NCI-H146 treated with DMSO at 0.1 percent for 48 hours (cell line): ENCODE measurements at regions not wholly inside any gene's neighbourhood (a gene's known extent, or its start where the extent isn't known, plus 50 kb on each side); places are given as distances from the start of the nearest gene placed in this dataset.
"Not testable (repeated sequence)": the region's sequence is repeated elsewhere in the genome, so short reads cannot be mapped to it uniquely, and the experiment has no call there.

ENCODE experiments used
- DNase-seq: peaks from one replicate; lab custom pipeline; 2025; ENCODE audit not compliant: unreplicated experiment; lab: John Stamatoyannopoulos, UW

GRCh38 chr16:85220125-85220839, 108.0 kb upstream of the CIBAR2 start:
- peak; percentile 26 for DNase-seq

GRCh38 chr16:85220964-85221731, 108.9 kb upstream of the CIBAR2 start:
- no peak for DNase-seq

- no peak for DNase-seq
Observed at GRCh38 chr16:85221771-85222154, 109.5 kb upstream of the CIBAR2 start.

GRCh38 chr16:85222155-85222863, 110.0 kb upstream of the CIBAR2 start:
- no peak for DNase-seq

GRCh38 chr16:85225257-85225656, 113.0 kb upstream of the CIBAR2 start:
- DNase-seq = no peak

GRCh38 chr16:85225721-85226120, 113.4 kb upstream of the CIBAR2 start:
- no peak for DNase-seq

GRCh38 chr16:85227084-85227945, 115.0 kb upstream of the CIBAR2 start:
- no peak for DNase-seq

GRCh38 chr16:85227946-85228862, 115.9 kb upstream of the CIBAR2 start:
- DNase-seq = no peak

GRCh38 chr16:85228970-85229430, 116.7 kb upstream of the CIBAR2 start:
- no peak for DNase-seq

- no peak for DNase-seq
Observed at GRCh38 chr16:85229869-85230462, 117.7 kb upstream of the CIBAR2 start.

GRCh38 chr16:85230764-85231383, 118.6 kb upstream of the CIBAR2 start:
- not testable (repeated sequence) for DNase-seq

GRCh38 chr16:85231959-85232358, 119.7 kb upstream of the CIBAR2 start:
- no peak for DNase-seq

- DNase-seq = no peak
Observed at GRCh38 chr16:85232369-85233142, 120.3 kb upstream of the CIBAR2 start.

GRCh38 chr16:85233516-85233915, 121.2 kb upstream of the CIBAR2 start:
- DNase-seq = no peak

GRCh38 chr16:85234310-85235204, 122.3 kb upstream of the CIBAR2 start:
- peak; percentile 13 for DNase-seq

GRCh38 chr16:85235991-85236817, 123.9 kb upstream of the CIBAR2 start:
- DNase-seq = no peak
